HG03175 (cell line): ENCODE measurements at regions not wholly inside any gene's neighbourhood (a gene's known extent, or its start where the extent isn't known, plus 50 kb on each side); places are given as distances from the start of the nearest gene placed in this dataset.

Experiments used
- ATAC-seq: cut with Tn5 transposase; IDR thresholded peaks from one replicate; pipeline ENCODE4 v1.9.1; 2021; ENCODE audit warnings: mild to moderate bottlenecking, moderate library complexity; ENCODE audit not compliant: unreplicated experiment

- no peak for ATAC-seq
Observed at GRCh38 chr3:144287001-144287400, 315.4 kb downstream of the DIPK2A start.

GRCh38 chr3:144289057-144289456 is 317.4 kb downstream of the DIPK2A start:
- no peak for ATAC-seq

- peak; percentile 82 for ATAC-seq
Observed at GRCh38 chr3:144294659-144295538, 323.3 kb downstream of the DIPK2A start.

- ATAC-seq: no peak
Observed at GRCh38 chr3:144295613-144296012, 324.0 kb downstream of the DIPK2A start.

- ATAC-seq: peak; percentile 45
Observed at GRCh38 chr3:144296808-144297207, 325.2 kb downstream of the DIPK2A start.

- ATAC-seq: no peak
Observed at GRCh38 chr3:144301863-144302262, 330.2 kb downstream of the DIPK2A start.

GRCh38 chr3:144307951-144308350 is 336.3 kb downstream of the DIPK2A start:
- ATAC-seq: no peak

GRCh38 chr3:144308396-144308795 is 336.8 kb downstream of the DIPK2A start:
- no peak for ATAC-seq

- ATAC-seq: no peak
Observed at GRCh38 chr3:144312702-144313101, 341.1 kb downstream of the DIPK2A start.

GRCh38 chr3:144314946-144315345 is 343.3 kb downstream of the DIPK2A start:
- ATAC-seq: no peak

- ATAC-seq: no peak
Observed at GRCh38 chr3:144317961-144318360, 346.3 kb downstream of the DIPK2A start.

GRCh38 chr3:144324076-144324475 is 352.5 kb downstream of the DIPK2A start:
- ATAC-seq: no peak

GRCh38 chr3:144332868-144333267 is 361.2 kb downstream of the DIPK2A start:
- ATAC-seq: no peak

GRCh38 chr3:144341471-144341870 is 369.8 kb downstream of the DIPK2A start:
- ATAC-seq: no peak

- no peak for ATAC-seq
Observed at GRCh38 chr3:144343343-144343742, 371.7 kb downstream of the DIPK2A start.

- no peak for ATAC-seq
Observed at GRCh38 chr3:144343777-144344176, 372.2 kb downstream of the DIPK2A start.

- no peak for ATAC-seq
Observed at GRCh38 chr3:144344925-144345548, 373.4 kb downstream of the DIPK2A start.

- no peak for ATAC-seq
Observed at GRCh38 chr3:144350125-144350524, 378.5 kb downstream of the DIPK2A start.

- no peak for ATAC-seq
Observed at GRCh38 chr3:144351011-144351410, 379.4 kb downstream of the DIPK2A start.

GRCh38 chr3:144351773-144352365 is 380.2 kb downstream of the DIPK2A start:
- ATAC-seq: no peak

GRCh38 chr3:144358191-144358590 is 386.6 kb downstream of the DIPK2A start:
- ATAC-seq: no peak

GRCh38 chr3:144361002-144361401 is 389.4 kb downstream of the DIPK2A start:
- no peak for ATAC-seq
